NCI-H2171 treated with DMSO at 0.1 percent for 48 hours (cell line): ENCODE measurements at regions not wholly inside any gene's neighbourhood (a gene's known extent, or its start where the extent isn't known, plus 50 kb on each side); places are given as distances from the start of the nearest gene placed in this dataset.
"Not testable (repeated sequence)": the region's sequence is repeated elsewhere in the genome, so short reads cannot be mapped to it uniquely, and the experiment has no call there.

Experiments used
- DNase-seq: peaks from one replicate; lab custom pipeline; 2025; lab: John Stamatoyannopoulos, UW

GRCh38 chr1:24268555-24268954, 50.6 kb upstream of the GRHL3 start:
- not testable (repeated sequence) for DNase-seq

- DNase-seq: no peak
These were observed 52.2 kb upstream of the GRHL3 start for GRCh38 chr1:24266998-24267397.

GRCh38 chr1:24266398-24266941, 52.7 kb upstream of the GRHL3 start:
- DNase-seq: no peak

GRCh38 chr1:24263746-24264145, 55.4 kb upstream of the GRHL3 start:
- no peak for DNase-seq

GRCh38 chr1:24263211-24263610, 55.9 kb upstream of the GRHL3 start:
- DNase-seq: no peak

GRCh38 chr1:24261977-24262376, 57.2 kb upstream of the GRHL3 start:
- DNase-seq: no peak

GRCh38 chr1:24258735-24259424, 60.3 kb upstream of the GRHL3 start:
- no peak for DNase-seq

GRCh38 chr1:24257373-24257772, 61.8 kb upstream of the GRHL3 start:
- no peak for DNase-seq

GRCh38 chr1:24256687-24257086, 62.5 kb upstream of the GRHL3 start:
- DNase-seq: no peak

- no peak for DNase-seq
These were observed 63.9 kb upstream of the GRHL3 start for GRCh38 chr1:24255226-24255625.

- no peak for DNase-seq
These were observed 64.4 kb upstream of the GRHL3 start for GRCh38 chr1:24254783-24255182.

GRCh38 chr1:24253571-24253970, 65.6 kb upstream of the GRHL3 start:
- no peak for DNase-seq

GRCh38 chr1:24252185-24252780, 65.2 kb upstream of the IFNLR1 start:
- no peak for DNase-seq

- no peak for DNase-seq
These were observed 64.4 kb upstream of the IFNLR1 start for GRCh38 chr1:24251501-24251900.

- DNase-seq: no peak
These were observed 63.7 kb upstream of the IFNLR1 start for GRCh38 chr1:24250791-24251190.

GRCh38 chr1:24250224-24250623, 63.1 kb upstream of the IFNLR1 start:
- no peak for DNase-seq

GRCh38 chr1:24248859-24249258, 61.8 kb upstream of the IFNLR1 start:
- DNase-seq: peak; percentile 4

- DNase-seq: not testable (repeated sequence)
These were observed 60.2 kb upstream of the IFNLR1 start for GRCh38 chr1:24247337-24247736.

GRCh38 chr1:24244519-24245268, 57.6 kb upstream of the IFNLR1 start:
- no peak for DNase-seq

GRCh38 chr1:24237750-24238395, 50.8 kb upstream of the IFNLR1 start:
- no peak for DNase-seq

- no peak for DNase-seq
These were observed 49.8 kb upstream of the IFNLR1 start for GRCh38 chr1:24236789-24237371.
